HFFc6 (cell line): ENCODE measurements at regions not wholly inside any gene's neighbourhood (a gene's known extent, or its start where the extent isn't known, plus 50 kb on each side); places are given as distances from the start of the nearest gene placed in this dataset.

ENCODE experiments used
- DNase-seq: peaks from one replicate; pipeline ENCODE4 v3.0.0-alpha.2; 2018
- H3K27ac Mint-ChIP-seq: 2 replicates; pipeline ENCODE4 v1.8.0; 2020; ENCODE audit warnings: mild to moderate bottlenecking, mixed read lengths
- H3K27me3 Mint-ChIP-seq: 2 replicates; pipeline ENCODE4 v1.8.0; 2021; ENCODE audit warnings: mild to moderate bottlenecking, moderate library complexity, mixed read lengths; ENCODE audit not compliant: insufficient read depth
- H3K36me3 Mint-ChIP-seq: 2 replicates; pipeline ENCODE4 v1.8.0; 2021; ENCODE audit warnings: low read depth, mixed read lengths
- H3K4me1 Mint-ChIP-seq: 2 replicates; pipeline ENCODE4 v1.8.0; 2020; ENCODE audit warnings: low read depth, mixed read lengths
- H3K4me3 Mint-ChIP-seq: 2 replicates; pipeline ENCODE4 v1.8.0; 2020; ENCODE audit warnings: mild to moderate bottlenecking, moderate library complexity, mixed read lengths
- H3K9me3 Mint-ChIP-seq: 2 replicates; pipeline ENCODE4 v1.8.0; 2020; ENCODE audit warnings: mild to moderate bottlenecking, mixed read lengths
- TF ChIP-seq, protein P1 (sequence below): fragments of 200-600 bp; sonication (generic); IDR thresholded peaks from 2 replicates; pipeline ENCODE4 v1.5.0; 2021; ENCODE audit warnings: antibody characterized with exemption, mild to moderate bottlenecking

DNA sequence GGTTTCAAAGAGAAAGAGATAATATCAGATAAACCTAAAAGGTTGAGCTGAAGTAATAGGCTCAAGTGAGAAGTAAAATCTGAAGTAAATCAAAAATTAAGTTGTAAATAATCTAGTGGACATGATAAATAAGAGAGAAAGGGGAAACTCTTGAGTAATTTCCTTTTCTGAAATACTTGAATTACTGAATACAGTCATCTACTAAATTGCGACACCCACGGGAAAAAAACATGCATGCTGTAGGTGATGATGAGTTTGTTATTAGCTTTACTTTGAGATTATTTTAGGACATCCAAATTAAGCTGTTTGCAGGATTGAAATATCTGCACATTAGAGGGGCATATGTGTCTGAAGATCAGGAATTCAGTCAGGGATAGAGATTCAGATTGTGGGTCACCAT lies 50.0 kb upstream of the CARD18 start:
- Mint-ChIP-seq H3K27me3 (no peaks in the 10 kb centered on the region), H3K4me1 (no peaks in the 10 kb centered on the region), H3K36me3 (no peaks in the 10 kb centered on the region), H3K27ac (no peak overlapping the region), H3K9me3 (no peaks in the 10 kb centered on the region), H3K4me3 (no peak overlapping the region)
- no peak for DNase-seq
- TF ChIP-seq, protein P1, sequence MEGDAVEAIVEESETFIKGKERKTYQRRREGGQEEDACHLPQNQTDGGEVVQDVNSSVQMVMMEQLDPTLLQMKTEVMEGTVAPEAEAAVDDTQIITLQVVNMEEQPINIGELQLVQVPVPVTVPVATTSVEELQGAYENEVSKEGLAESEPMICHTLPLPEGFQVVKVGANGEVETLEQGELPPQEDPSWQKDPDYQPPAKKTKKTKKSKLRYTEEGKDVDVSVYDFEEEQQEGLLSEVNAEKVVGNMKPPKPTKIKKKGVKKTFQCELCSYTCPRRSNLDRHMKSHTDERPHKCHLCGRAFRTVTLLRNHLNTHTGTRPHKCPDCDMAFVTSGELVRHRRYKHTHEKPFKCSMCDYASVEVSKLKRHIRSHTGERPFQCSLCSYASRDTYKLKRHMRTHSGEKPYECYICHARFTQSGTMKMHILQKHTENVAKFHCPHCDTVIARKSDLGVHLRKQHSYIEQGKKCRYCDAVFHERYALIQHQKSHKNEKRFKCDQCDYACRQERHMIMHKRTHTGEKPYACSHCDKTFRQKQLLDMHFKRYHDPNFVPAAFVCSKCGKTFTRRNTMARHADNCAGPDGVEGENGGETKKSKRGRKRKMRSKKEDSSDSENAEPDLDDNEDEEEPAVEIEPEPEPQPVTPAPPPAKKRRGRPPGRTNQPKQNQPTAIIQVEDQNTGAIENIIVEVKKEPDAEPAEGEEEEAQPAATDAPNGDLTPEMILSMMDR = no peak
